Fibroblast of skin of right quadriceps (primary cell): ENCODE measurements at regions not wholly inside any gene's neighbourhood (a gene's known extent, or its start where the extent isn't known, plus 50 kb on each side); places are given as distances from the start of the nearest gene placed in this dataset.

Experiments
- DNase-seq: peaks from one replicate; pipeline ENCODE4 v3.0.0-alpha.2; 2013

GRCh38 chr14:38900887-38901286 is 202.1 kb downstream of the SEC23A start:
- no peak for DNase-seq

DNA sequence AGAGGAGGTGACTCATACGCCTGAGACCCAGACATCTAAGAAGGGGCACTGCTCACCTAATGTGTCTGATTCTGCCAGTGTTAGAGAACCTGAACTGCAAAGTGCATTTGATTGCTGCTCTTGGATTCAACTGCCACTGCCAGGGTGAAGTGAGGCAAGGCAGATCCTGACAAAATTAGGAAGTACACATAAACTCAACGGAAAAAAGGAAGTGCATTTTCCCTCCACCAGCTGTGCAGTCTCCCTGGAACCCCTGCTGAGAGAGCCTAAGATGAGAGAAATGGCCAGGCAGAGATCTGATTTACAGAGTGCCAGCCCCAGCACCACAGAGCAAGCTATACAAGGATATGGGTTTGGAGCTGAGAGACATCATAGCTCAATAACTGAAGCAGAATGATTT is 215.3 kb downstream of the SEC23A start:
- no peak for DNase-seq

DNA sequence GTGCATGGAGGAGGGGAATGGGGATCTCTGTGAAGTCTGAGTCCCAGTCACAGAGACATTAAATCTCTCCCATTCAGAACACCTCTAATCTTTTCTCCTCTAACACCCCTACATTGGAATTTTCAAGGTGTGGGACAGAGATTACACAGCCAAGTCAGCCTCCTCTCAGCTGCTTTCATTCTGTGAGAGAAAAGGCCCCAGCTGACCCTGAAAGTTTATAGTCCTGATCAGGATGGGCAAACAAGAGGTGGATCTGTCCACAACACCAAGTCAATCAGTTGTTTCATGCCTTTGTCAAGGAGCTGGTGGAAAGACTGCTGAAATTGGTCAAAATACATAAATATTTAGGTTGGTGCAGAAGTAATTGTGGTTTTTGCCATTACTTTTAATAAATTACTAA is 218.9 kb downstream of the SEC23A start:
- no peak for DNase-seq

DNA sequence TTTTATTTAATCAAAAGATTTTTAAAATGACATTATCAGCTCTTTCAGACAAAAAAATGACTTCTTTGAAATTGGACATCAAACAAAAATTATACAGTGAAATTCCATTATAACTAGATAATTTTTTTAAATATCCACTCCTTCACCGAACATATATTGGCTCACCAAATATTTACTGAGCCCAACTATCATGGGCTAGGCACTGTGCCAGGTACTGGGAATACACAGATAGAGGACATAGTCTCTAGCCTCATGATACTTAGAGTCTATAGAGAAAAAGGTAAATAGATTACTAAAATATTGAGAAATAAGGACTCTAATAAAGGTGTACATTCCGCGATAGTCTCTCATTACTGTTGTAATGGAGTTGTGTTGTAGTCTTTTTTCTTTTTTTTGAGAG is 219.9 kb downstream of the SEC23A start:
- DNase-seq = no peak

DNA sequence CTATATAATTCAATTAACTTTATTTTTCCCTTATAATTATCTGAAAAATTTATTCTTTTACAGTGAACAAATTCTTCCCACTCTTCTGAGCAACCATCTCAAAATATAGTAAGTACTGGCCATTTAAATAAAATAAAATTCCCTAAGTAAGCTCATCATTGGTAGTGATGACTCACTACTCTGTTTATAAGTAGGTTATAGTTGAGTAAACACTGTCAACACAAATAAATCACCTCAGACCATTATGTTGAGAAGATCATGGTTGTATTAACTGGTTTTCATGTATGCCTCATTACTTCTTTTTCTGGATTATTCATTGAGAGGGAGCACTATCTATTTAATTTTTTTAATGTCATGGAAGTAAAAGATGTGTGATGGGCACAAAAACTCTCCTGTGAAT is 220.5 kb downstream of the SEC23A start:
- DNase-seq = peak; percentile 8

DNA sequence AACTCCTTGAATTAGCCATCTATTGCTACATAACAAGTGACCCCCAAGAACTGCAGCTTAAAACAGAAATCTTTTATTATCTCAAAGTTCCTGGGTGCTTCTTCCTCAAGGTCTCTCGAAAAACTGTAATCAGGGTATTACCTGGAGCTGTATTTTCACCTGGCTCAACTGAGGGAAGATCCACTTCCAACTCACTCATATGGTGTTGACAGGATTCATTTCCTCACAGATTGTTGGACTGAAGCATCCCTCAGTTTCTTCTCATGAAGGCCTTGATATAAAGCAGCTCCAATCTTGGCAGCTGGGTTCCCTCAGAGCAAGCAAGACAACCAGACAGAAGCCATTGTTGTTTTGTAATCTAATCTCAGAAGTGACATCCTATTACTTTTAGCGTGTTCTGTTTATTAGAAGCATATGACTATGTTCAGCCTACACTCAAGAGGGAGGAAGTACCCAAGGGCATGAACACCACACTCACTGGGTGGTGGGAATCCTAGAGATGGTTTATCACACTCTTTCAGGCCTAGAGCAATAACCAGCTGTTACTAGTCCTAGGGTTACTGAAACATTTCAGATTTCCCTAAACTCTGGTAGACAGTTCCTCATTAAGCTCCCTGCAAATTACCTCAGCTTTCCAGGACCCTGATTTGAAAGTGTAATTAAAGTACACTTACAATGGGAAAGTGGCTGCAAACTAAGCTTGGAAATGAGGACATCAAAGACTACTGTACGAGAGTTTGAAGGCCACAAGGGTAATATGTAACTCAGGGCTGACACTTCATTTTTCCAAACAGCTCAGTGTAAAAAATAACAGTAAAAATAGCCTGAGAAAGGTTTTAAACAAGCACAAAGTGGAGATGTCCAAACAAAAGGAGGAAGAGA is 222.2 kb downstream of the SEC23A start:
- DNase-seq = no peak

DNA sequence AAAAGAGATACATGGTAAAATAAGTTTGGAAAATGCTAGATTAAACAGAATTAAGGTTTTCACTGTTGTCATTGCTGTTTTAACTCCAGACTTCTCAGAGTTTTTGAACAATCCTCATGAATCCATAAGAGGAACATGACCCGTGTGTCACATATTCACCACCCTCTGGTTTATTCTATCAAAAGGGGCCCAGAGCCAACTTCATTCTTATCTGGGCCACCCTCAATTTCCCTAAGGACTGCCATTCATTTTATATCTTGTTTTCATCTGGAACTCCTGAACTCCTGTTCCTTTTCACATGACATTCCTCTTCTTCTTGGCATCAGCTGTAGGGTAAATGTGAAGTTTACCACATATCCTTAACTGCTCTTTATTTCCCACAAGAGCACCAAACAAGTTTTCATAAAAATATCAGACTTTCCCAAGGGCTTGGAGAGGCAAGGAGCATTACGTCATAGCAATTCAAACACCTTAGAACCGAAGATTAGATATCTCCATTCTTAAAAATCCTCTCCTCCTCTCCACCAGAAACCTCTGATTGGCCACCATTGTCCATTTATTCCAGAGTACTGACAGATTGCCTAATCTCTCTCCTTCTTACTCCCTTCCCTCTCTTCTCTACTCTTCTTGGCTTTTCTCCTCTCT is 225.2 kb downstream of the SEC23A start:
- no peak for DNase-seq

DNA sequence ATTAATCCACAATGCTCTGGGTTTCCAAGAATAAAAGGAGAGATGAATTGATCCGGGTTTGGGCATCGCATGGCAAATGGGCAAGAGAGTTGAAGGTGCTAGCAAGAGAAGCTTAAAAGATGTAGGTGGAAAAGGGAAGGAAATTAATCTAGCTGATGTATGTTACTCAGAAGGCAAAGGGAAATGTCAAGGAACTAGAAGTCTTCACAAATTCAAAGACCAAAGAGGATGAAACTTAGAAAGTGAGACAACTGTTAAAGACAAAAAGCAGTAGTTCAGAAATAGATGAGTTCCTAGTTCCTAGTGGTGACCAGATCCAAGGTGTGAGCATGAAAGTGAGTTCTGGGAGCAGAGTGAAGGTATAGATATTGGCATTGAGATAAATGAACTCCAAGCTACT is 228.3 kb downstream of the SEC23A start:
- DNase-seq = no peak

GRCh38 chr14:38873941-38874612 is 229.0 kb downstream of the SEC23A start:
- DNase-seq = no peak

- DNase-seq = no peak
Observed at GRCh38 chr14:38870296-38870836, 232.7 kb downstream of the SEC23A start.

GRCh38 chr14:38868399-38869290 is 234.4 kb downstream of the SEC23A start:
- DNase-seq = no peak

DNA sequence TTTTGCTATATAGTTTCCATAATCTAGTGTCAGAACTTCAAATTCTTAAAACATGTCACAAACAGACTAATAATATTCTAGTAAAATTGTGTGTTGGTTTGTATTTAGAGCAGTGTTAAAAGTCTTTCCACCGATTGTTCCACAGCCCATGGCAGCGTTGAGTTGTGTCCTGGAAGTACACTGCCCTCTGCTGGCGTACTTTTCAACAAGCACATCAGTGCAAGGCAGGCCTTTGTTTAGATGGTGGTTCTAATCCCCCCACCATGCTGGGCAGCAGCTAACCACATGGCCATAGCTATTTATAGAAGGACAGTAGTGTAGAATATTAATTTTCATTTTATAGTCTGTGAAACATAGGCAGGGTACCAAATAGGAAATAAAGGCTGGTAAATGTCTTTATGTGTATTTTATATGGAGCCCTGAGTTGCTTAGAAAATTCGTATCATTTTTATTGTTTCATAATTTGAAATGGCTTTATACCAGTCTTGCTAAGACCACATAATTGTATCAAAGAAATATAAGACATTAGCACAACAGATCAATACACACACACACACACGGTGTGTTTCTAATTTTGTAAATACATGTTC is 235.4 kb downstream of the SEC23A start:
- DNase-seq = peak; percentile 81

DNA sequence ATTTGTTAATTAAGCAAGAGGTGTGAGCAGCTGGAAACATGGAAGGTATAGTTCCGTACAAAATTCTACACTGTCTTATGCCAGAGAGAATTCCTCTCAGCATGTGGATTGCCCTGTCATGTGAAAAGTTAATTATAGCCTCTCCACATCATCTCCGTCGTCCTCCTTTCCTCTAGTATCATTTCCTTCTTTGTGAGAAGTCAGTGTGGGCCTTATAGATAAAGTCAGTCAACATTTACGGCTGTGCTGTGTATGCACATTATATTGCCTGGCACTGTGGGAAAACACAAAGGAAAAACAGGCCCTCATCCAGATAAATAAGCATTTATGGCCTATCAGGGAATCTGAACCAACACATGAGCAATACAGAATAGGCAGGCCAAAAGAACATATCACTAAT is 236.6 kb downstream of the SEC23A start:
- no peak for DNase-seq

GRCh38 chr14:38862366-38862765 is 240.7 kb downstream of the SEC23A start:
- no peak for DNase-seq

GRCh38 chr14:38860530-38860929 is 242.5 kb downstream of the SEC23A start:
- no peak for DNase-seq

- no peak for DNase-seq
Observed at GRCh38 chr14:38856798-38857197, 246.2 kb downstream of the SEC23A start.

DNA sequence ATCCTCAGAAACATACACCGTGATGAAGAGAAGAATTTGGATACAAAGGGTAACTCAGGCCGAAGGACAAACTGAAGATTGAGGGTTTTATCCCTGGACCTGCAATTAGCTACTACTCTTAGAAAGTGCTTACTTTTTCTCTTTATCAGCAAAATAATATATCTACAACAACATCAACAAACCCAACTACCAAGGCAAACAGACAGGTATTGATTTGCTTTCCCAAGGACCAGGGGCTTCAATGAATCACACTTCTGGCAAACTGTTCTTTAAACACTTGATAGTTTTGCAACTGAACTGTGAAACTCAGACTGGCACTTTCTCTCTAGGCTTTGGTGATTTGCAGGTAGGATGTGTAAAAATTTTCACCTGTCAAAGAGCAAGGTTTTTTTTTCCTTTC is 247.5 kb downstream of the SEC23A start:
- DNase-seq = no peak

DNA sequence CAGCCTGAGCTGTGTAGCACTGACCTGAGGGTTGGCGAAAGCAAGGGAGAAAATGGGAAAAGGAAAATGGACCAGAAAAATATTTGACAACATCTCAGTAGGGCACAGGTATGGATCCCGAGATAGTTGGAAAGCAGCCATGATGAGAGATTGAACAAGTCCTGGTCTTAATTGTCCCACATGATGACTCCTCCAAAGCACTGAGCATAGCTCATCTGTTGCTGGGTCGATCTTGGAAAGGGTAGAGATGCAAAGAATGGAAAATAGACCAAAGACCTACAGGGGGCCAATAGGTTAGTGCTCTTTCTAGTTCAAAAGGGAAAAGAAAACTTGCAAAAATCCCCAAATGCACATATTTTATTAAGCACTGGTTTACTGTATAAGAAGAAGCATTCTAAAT is 251.9 kb downstream of the SEC23A start:
- no peak for DNase-seq

DNA sequence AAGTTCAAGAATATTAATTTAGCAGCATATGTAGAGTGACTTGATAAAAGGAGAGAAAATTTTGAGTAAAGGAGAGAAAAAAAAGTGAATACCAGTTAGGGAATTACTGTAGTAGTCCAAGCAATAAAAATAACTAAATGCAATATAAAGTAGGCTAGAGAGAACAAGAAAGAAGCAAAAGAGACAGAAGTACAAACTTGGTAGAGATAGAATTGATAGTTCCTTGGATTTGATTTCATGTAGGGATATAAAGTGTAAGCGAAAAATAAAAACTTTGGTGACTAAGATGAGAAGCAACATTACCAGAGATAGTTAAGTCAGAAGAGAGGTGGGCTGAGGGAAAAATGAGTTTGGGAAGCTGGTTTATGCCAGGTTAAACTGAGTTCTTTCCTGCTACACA is 252.4 kb downstream of the SEC23A start:
- DNase-seq = no peak

DNA sequence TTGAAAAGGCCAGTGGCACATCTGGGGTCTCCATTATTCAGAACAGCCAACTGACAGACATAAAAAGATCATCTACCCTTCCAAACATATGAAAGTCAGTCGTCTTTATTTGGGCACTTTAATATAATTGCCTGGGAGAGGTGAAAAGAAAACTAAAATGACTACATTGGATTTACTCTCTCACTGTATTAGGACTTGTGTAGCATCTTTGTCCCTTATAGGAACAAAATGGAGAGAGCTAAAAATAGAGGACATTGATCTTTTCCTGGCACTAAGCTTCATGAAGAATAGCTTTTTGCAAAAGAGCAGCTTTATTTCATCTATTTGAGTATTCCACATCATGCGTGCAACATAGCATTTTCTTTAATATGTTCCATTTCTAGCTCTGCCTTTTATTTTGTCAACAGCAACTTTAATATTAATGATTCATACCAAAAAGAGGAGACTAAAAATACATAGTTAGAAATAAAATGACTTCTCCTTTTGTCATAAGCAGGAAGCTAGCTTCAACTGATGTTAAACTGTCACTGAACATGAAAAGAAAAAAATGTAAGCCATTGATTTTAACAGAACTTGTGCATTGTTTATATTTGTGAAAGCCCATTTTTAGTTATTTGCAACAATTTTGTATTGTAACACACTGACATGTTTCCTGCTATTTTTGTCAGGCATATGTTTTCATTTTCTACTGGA is 254.6 kb downstream of the SEC23A start:
- DNase-seq = no peak

DNA sequence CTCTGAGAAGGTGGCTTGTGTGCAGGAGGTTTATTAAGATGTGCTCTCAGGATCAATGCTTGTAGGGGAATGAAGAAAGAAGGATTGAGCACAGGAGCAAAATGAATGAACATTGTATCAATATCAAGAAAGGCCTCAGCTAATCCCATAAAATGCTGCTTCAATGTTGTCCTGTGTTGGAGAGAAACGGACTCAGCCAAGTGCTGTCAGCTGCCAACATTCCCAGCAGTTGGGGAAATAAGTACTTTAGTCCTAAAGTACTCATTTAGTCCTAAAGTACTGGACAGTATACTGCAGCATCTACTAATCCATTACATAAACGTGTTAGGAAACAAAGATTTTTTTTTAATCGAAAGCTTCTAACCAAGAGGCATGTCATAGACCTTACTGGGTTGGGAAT is 255.9 kb downstream of the SEC23A start:
- DNase-seq = no peak
